Activated T-helper 1 cell treated with anti-CD3 and anti-CD28 coated beads, Interleukin-12 subunit alpha, Interleukin-12 subunit beta, Interleukin-2, Interleukin-4 antibody, amounts not matched to agents 30 ng/mL and 10 ng/mL and 1 ng/mL, durations not matched to agents 14 hours and 24 hours and 36 hours (primary cell): ENCODE measurements at regions not wholly inside any gene's neighbourhood (a gene's known extent, or its start where the extent isn't known, plus 50 kb on each side); places are given as distances from the start of the nearest gene placed in this dataset.

Source experiments
- DNase-seq: peaks from one replicate; pipeline ENCODE4 v3.0.0; 2021; ENCODE audit warnings: low spot score
- H3K27ac Mint-ChIP-seq: one replicate; pipeline ENCODE4 v1.8.0; 2021; ENCODE audit warnings: mild to moderate bottlenecking, mixed read lengths
- H3K27me3 Mint-ChIP-seq: one replicate; pipeline ENCODE4 v1.8.0; 2022; ENCODE audit warnings: mild to moderate bottlenecking, moderate library complexity, mixed read lengths; ENCODE audit not compliant: insufficient read depth
- H3K36me3 Mint-ChIP-seq: one replicate; pipeline ENCODE4 v1.8.0; 2021; ENCODE audit warnings: low read depth, mixed read lengths
- H3K4me1 Mint-ChIP-seq: one replicate; pipeline ENCODE4 v1.8.0; 2021; ENCODE audit warnings: low read depth, mixed read lengths
- H3K4me3 Mint-ChIP-seq: one replicate; pipeline ENCODE4 v1.8.0; 2021; ENCODE audit warnings: mild to moderate bottlenecking, moderate library complexity, mixed read lengths
- H3K9me3 Mint-ChIP-seq: one replicate; pipeline ENCODE4 v1.8.0; 2021; ENCODE audit warnings: mixed read lengths
- intact Hi-C: fragments of 100-400 bp; cut with micrococcal nuclease; formaldehyde crosslinking; loops from one replicate; pipeline ENCODE4 v1.15.1; 2024

GRCh38 chr16:55039931-55040330 lies 109.3 kb downstream of the IRX5 start:
- Mint-ChIP-seq H3K36me3 (no peaks in the 10 kb centered on the region), H3K27me3 (peaks cover 1% of the 10 kb centered on the region), H3K27ac (no peak overlapping the region), H3K9me3 (no peaks in the 10 kb centered on the region), H3K4me3 (no peak overlapping the region), H3K4me1 (no peaks in the 10 kb centered on the region)
- no peak for DNase-seq
- intact Hi-C loops = no loop called here

- H3K4me3 Mint-ChIP-seq = no peak overlapping the region
- peaks cover 1% of the 10 kb centered on the region for H3K27me3 Mint-ChIP-seq
- no peak overlapping the region for H3K27ac Mint-ChIP-seq
- no peaks in the 10 kb centered on the region for H3K4me1 Mint-ChIP-seq
- intact Hi-C loops = no loop called here
- H3K36me3 Mint-ChIP-seq = no peaks in the 10 kb centered on the region
- no peak for DNase-seq
- H3K9me3 Mint-ChIP-seq = no peaks in the 10 kb centered on the region
These were observed 109.9 kb downstream of the IRX5 start for GRCh38 chr16:55040366-55041086.

- no peaks in the 10 kb centered on the region for H3K4me1 Mint-ChIP-seq
- intact Hi-C loops = no loop called here
- H3K36me3 Mint-ChIP-seq = no peaks in the 10 kb centered on the region
- no peak overlapping the region for H3K4me3 Mint-ChIP-seq
- H3K27me3 Mint-ChIP-seq = peaks cover 1% of the 10 kb centered on the region
- H3K9me3 Mint-ChIP-seq = no peaks in the 10 kb centered on the region
- no peak for DNase-seq
- H3K27ac Mint-ChIP-seq = no peak overlapping the region
These were observed 111.0 kb downstream of the IRX5 start for GRCh38 chr16:55041540-55042234.

- no peak overlapping the region for H3K27ac Mint-ChIP-seq
- H3K9me3 Mint-ChIP-seq = no peaks in the 10 kb centered on the region
- H3K36me3 Mint-ChIP-seq = no peaks in the 10 kb centered on the region
- no peak overlapping the region for H3K4me3 Mint-ChIP-seq
- intact Hi-C loops = no loop called here
- H3K4me1 Mint-ChIP-seq = no peaks in the 10 kb centered on the region
- no peak for DNase-seq
- H3K27me3 Mint-ChIP-seq = peaks cover 1% of the 10 kb centered on the region
These were observed 112.1 kb downstream of the IRX5 start for GRCh38 chr16:55042556-55043432.

GRCh38 chr16:55043499-55043898 lies 112.8 kb downstream of the IRX5 start:
- intact Hi-C loops = no loop called here
- peaks cover 1% of the 10 kb centered on the region for H3K27me3 Mint-ChIP-seq

GRCh38 chr16:55044201-55044975 lies 113.7 kb downstream of the IRX5 start:
- intact Hi-C loops = no loop called here
- no peaks in the 10 kb centered on the region for H3K36me3 Mint-ChIP-seq
- H3K27me3 Mint-ChIP-seq = peaks cover 1% of the 10 kb centered on the region
- no peaks in the 10 kb centered on the region for H3K9me3 Mint-ChIP-seq
- H3K4me1 Mint-ChIP-seq = no peaks in the 10 kb centered on the region
- H3K27ac Mint-ChIP-seq = no peak overlapping the region
- H3K4me3 Mint-ChIP-seq = no peak overlapping the region
- no peak for DNase-seq

More at GRCh38 chr16:55043499-55043898, 112.8 kb downstream of the IRX5 start:
- no peak for DNase-seq
- no peaks in the 10 kb centered on the region for H3K4me1 Mint-ChIP-seq
- no peaks in the 10 kb centered on the region for H3K9me3 Mint-ChIP-seq
- H3K36me3 Mint-ChIP-seq = no peaks in the 10 kb centered on the region
- no peak overlapping the region for H3K4me3 Mint-ChIP-seq
- no peak overlapping the region for H3K27ac Mint-ChIP-seq

- H3K4me1 Mint-ChIP-seq = no peaks in the 10 kb centered on the region
These were observed 114.7 kb downstream of the IRX5 start for GRCh38 chr16:55045329-55045728.

GRCh38 chr16:55045756-55046460 lies 115.2 kb downstream of the IRX5 start:
- Mint-ChIP-seq H3K9me3 (no peaks in the 10 kb centered on the region), H3K36me3 (no peaks in the 10 kb centered on the region), H3K4me3 (no peak overlapping the region), H3K27ac (no peak overlapping the region), H3K27me3 (peaks cover 1% of the 10 kb centered on the region), H3K4me1 (no peaks in the 10 kb centered on the region)
- intact Hi-C loops = no loop called here
- no peak for DNase-seq

More at GRCh38 chr16:55045329-55045728, 114.7 kb downstream of the IRX5 start:
- no peaks in the 10 kb centered on the region for H3K9me3 Mint-ChIP-seq
- peaks cover 1% of the 10 kb centered on the region for H3K27me3 Mint-ChIP-seq
- no peak overlapping the region for H3K4me3 Mint-ChIP-seq
- H3K27ac Mint-ChIP-seq = no peak overlapping the region
- intact Hi-C loops = no loop called here
- no peaks in the 10 kb centered on the region for H3K36me3 Mint-ChIP-seq
- DNase-seq = no peak

GRCh38 chr16:55046513-55046912 lies 115.8 kb downstream of the IRX5 start:
- intact Hi-C loops = no loop called here
- Mint-ChIP-seq H3K4me3 (no peak overlapping the region), H3K27ac (no peak overlapping the region), H3K4me1 (no peaks in the 10 kb centered on the region), H3K27me3 (no peaks in the 10 kb centered on the region), H3K36me3 (no peaks in the 10 kb centered on the region), H3K9me3 (no peaks in the 10 kb centered on the region)
- no peak for DNase-seq

GRCh38 chr16:55046916-55047315 lies 116.3 kb downstream of the IRX5 start:
- Mint-ChIP-seq H3K9me3 (no peaks in the 10 kb centered on the region), H3K36me3 (no peaks in the 10 kb centered on the region), H3K27ac (no peak overlapping the region), H3K4me3 (no peak overlapping the region), H3K27me3 (no peaks in the 10 kb centered on the region), H3K4me1 (no peaks in the 10 kb centered on the region)
- DNase-seq = no peak
- intact Hi-C loops = no loop called here

- Mint-ChIP-seq H3K4me3 (no peak overlapping the region), H3K9me3 (no peaks in the 10 kb centered on the region), H3K36me3 (no peaks in the 10 kb centered on the region), H3K27me3 (no peaks in the 10 kb centered on the region), H3K27ac (no peak overlapping the region), H3K4me1 (no peaks in the 10 kb centered on the region)
- no peak for DNase-seq
- intact Hi-C loops = no loop called here
These were observed 116.7 kb downstream of the IRX5 start for GRCh38 chr16:55047331-55047730.

GRCh38 chr16:55047903-55048497 lies 117.3 kb downstream of the IRX5 start:
- H3K27ac Mint-ChIP-seq = no peak overlapping the region
- H3K4me1 Mint-ChIP-seq = no peaks in the 10 kb centered on the region
- no peak for DNase-seq
- H3K27me3 Mint-ChIP-seq = no peaks in the 10 kb centered on the region
- H3K36me3 Mint-ChIP-seq = no peaks in the 10 kb centered on the region
- no peak overlapping the region for H3K4me3 Mint-ChIP-seq
- intact Hi-C loops = no loop called here
- H3K9me3 Mint-ChIP-seq = no peaks in the 10 kb centered on the region
